A549 (cell line): ENCODE measurements at regions not wholly inside any gene's neighbourhood (a gene's known extent, or its start where the extent isn't known, plus 50 kb on each side); places are given as distances from the start of the nearest gene placed in this dataset.

Experiments used
- ATAC-seq, 2 experiments: fragments of 200-7000 bp in 1 of 2; fragments of >200 bp in 1 of 2; cut with Nextera tagmentation in 1 of 2; cut with Tn5 transposase in 1 of 2; 3 replicates each; pipeline versions ENCODE4 v1.8.0 to v1.9.1; 2018 to 2020; ENCODE audit warnings: mild to moderate bottlenecking in 1 of 2, moderate library complexity in 1 of 2
- CTCF ChIA-PET: fragments of 300-600 bp; sonication (Branson Sonifier 250); formaldehyde crosslinking; extraction: SDS; loops from one replicate; lab custom pipeline; 2021; ENCODE audit warnings: antibody characterized with exemption, inconsistent platforms; lab: Yijun Ruan, JAX
- POLR2A ChIA-PET: fragments of 350-600 bp; formaldehyde crosslinking; extraction: SDS; loops from one replicate; lab custom pipeline; 2021; ENCODE audit warnings: antibody characterized with exemption, inconsistent platforms; lab: Yijun Ruan, JAX
- DNase-seq, 2 experiments: peaks; one replicate each; pipeline versions ENCODE4 v3.0.0 to v3.0.0-alpha.2; 2011 to 2016; ENCODE audit warnings: low read depth in 1 of 2, low spot score in 1 of 2
- FAIRE-seq: peaks from 2 replicates; lab custom pipeline; 2011; peaks lifted over from hg19 to GRCh38; lab: Jason Lieb, UNC
- H3K27ac ChIP-seq, 2 experiments: fragments of >200 bp; sonication (Bioruptor Twin); formaldehyde crosslinking; 3 replicates each; pipeline ENCODE4 v1.5.1; 2016 to 2017
- H3K4me1 ChIP-seq: fragments of >200 bp; sonication (Bioruptor Twin); formaldehyde crosslinking; 3 replicates; pipeline ENCODE4 v1.6.1; 2016
- H3K4me2 ChIP-seq: fragments of >200 bp; sonication (Bioruptor Twin); formaldehyde crosslinking; 3 replicates; pipeline ENCODE4 v1.6.1; 2016
- H3K4me3 ChIP-seq: fragments of >200 bp; sonication (Bioruptor Twin); formaldehyde crosslinking; 3 replicates; pipeline ENCODE4 v1.5.1; 2016
- H3K9me3 ChIP-seq: fragments of >200 bp; sonication (Bioruptor Twin); formaldehyde crosslinking; 3 replicates; pipeline ENCODE4 v1.6.1; 2016
- ATOH8 ChIP-seq: fragments of 250-450 bp; sonication (Bioruptor Pico); IDR thresholded peaks from 2 replicates; pipeline ENCODE4 v1.5.0; 2020; ENCODE audit warnings: low read depth, mild to moderate bottlenecking, moderate library complexity
- BCL3 ChIP-seq: fragments of >200 bp; sonication (Bioruptor Twin); formaldehyde crosslinking; IDR thresholded peaks from 3 replicates; pipeline ENCODE4 v1.6.1; 2016
- CBX2 ChIP-seq: fragments of 200-600 bp; sonication (generic); IDR thresholded peaks from 2 replicates; pipeline ENCODE4 v1.6.1; 2016; ENCODE audit warnings: low read depth, mild to moderate bottlenecking, borderline replicate concordance
- CBX8 ChIP-seq: fragments of 200-600 bp; sonication (generic); IDR thresholded peaks from 2 replicates; pipeline ENCODE4 v1.6.1; 2016
- CHD2 ChIP-seq: fragments of 150-350 bp; IDR thresholded peaks from 2 replicates; pipeline ENCODE4 v1.6.1; 2014; ENCODE audit warnings: low read length; ENCODE audit not compliant: partially characterized antibody
- CHD4 ChIP-seq: fragments of 200-600 bp; sonication (generic); IDR thresholded peaks from 2 replicates; pipeline ENCODE4 v1.6.1; 2016; ENCODE audit warnings: antibody characterized with exemption, mild to moderate bottlenecking, borderline replicate concordance
- EHMT2 ChIP-seq: fragments of 200-600 bp; sonication (generic); IDR thresholded peaks from 2 replicates; pipeline ENCODE4 v1.6.1; 2016; ENCODE audit warnings: antibody characterized with exemption, low read depth, mild to moderate bottlenecking, moderate library complexity
- EP300 ChIP-seq, 2 experiments: fragments of >200 bp; sonication (Bioruptor Twin); formaldehyde crosslinking; IDR thresholded peaks; 2 replicates in 1 of 2; 3 replicates in 1 of 2; pipeline ENCODE4 v1.6.1; 2016 to 2017
- FOSB ChIP-seq: fragments of 250-450 bp; sonication (Bioruptor Pico); IDR thresholded peaks from 2 replicates; pipeline ENCODE4 v1.5.0; 2020; ENCODE audit warnings: mild to moderate bottlenecking, moderate library complexity
- FOXS1 ChIP-seq: fragments of 250-450 bp; sonication (Bioruptor Pico); IDR thresholded peaks from 2 replicates; pipeline ENCODE4 v1.5.0; 2020; ENCODE audit warnings: mild to moderate bottlenecking, moderate library complexity
- HOXB13 ChIP-seq: fragments of 250-450 bp; sonication (Bioruptor Pico); IDR thresholded peaks from 2 replicates; pipeline ENCODE4 v1.5.0; 2020; ENCODE audit warnings: low read depth, mild to moderate bottlenecking, moderate library complexity
- JUN ChIP-seq, 2 experiments: fragments of >200 bp; sonication (Bioruptor Twin); formaldehyde crosslinking; IDR thresholded peaks; 2 replicates in 1 of 2; 3 replicates in 1 of 2; pipeline ENCODE4 v1.6.1; 2016 to 2017
- JUNB ChIP-seq: fragments of >200 bp; sonication (Bioruptor Twin); formaldehyde crosslinking; IDR thresholded peaks from 2 replicates; pipeline ENCODE4 v1.6.1; 2016
- MAFK ChIP-seq: fragments of 450-650 bp; IDR thresholded peaks from 2 replicates; pipeline ENCODE4 v1.6.1; 2014; ENCODE audit not compliant: partially characterized antibody
- MAZ ChIP-seq: fragments of 150-350 bp; IDR thresholded peaks from 2 replicates; pipeline ENCODE4 v1.6.1; 2014; ENCODE audit warnings: antibody characterized with exemption, low read depth, low read length, borderline replicate concordance
- MYC ChIP-seq: IDR thresholded peaks from 2 replicates; pipeline ENCODE4 v1.6.1; 2012; ENCODE audit warnings: mild to moderate bottlenecking, inconsistent platforms, low read length, improper control_type of control experiment, borderline replicate concordance
- NFE2L2 ChIP-seq: fragments of 150-350 bp; conservative IDR thresholded peaks from 2 replicates; pipeline ENCODE4 v1.6.1; 2014; ENCODE audit warnings: low read length
- POLR2A ChIP-seq: IDR thresholded peaks from 2 replicates; pipeline ENCODE4 v1.6.1; 2012; ENCODE audit warnings: mild to moderate bottlenecking, low read length
- POLR2AphosphoS2 ChIP-seq: conservative IDR thresholded peaks from 2 replicates; pipeline ENCODE4 v1.6.1; 2012; ENCODE audit warnings: low read length, improper control_type of control experiment, inconsistent platforms
- RFX5 ChIP-seq: fragments of 450-650 bp; IDR thresholded peaks from 2 replicates; pipeline ENCODE4 v1.7.1; 2014; ENCODE audit warnings: antibody characterized with exemption, mild to moderate bottlenecking, moderate library complexity
- SMC3 ChIP-seq: fragments of >200 bp; sonication (Bioruptor Twin); formaldehyde crosslinking; IDR thresholded peaks from 3 replicates; pipeline ENCODE4 v1.6.1; 2018; ENCODE audit warnings: inconsistent platforms
- SREBF2 ChIP-seq: fragments of 450-650 bp; IDR thresholded peaks from 2 replicates; pipeline ENCODE4 v1.6.1; 2014; ENCODE audit warnings: mild to moderate bottlenecking, moderate library complexity
- TP53 ChIP-seq: fragments of 250-450 bp; sonication (Bioruptor Pico); IDR thresholded peaks from 2 replicates; pipeline ENCODE4 v1.5.0; 2021; ENCODE audit warnings: mild to moderate bottlenecking, moderate library complexity
- ZSCAN20 ChIP-seq: fragments of 250-450 bp; sonication (Bioruptor Pico); IDR thresholded peaks from 2 replicates; pipeline ENCODE4 v1.8.0; 2022; ENCODE audit warnings: mild to moderate bottlenecking, moderate library complexity
- WGBS: methylation state at CpG from one replicate; pipeline ENCODE4 v1.1.6; 2017; ENCODE audit errors: missing lambda C conversion rate; 5-methylcytosine and 5-hydroxymethylcytosine counted together
- TF ChIP-seq, protein P1 (sequence below): fragments of 200-600 bp; sonication (generic); IDR thresholded peaks from 2 replicates; pipeline ENCODE4 v1.6.1; 2016; ENCODE audit warnings: antibody characterized with exemption, mild to moderate bottlenecking, moderate library complexity
- TF ChIP-seq, protein P2 (sequence below): fragments of 150-350 bp; IDR thresholded peaks from 2 replicates; pipeline ENCODE4 v1.6.1; 2014; ENCODE audit warnings: low read depth, mild to moderate bottlenecking, low read length
- TF ChIP-seq, protein P3 (sequence below): fragments of 250-450 bp; sonication (Bioruptor Pico); IDR thresholded peaks from 2 replicates; pipeline ENCODE4 v1.5.0; 2021; ENCODE audit warnings: mild to moderate bottlenecking, moderate library complexity, borderline replicate concordance

DNA sequence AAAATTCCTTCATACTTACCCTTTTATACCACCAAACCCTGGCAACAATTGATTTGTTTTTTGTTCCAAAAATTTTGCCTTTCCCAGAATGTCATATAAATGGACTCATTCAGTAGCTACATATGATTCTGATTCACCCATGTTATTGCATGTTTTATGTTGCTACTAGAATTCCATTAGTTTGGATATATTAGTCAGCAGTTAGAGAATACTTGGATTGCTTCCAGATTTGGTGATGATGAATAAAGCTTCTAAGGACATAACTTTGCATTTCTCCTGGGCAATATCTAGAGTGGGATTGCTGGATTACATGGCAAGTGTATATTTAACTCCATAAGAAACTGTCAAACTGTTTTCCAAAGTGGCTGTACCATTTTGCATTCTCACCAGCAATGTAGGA, 806.9 kb downstream of the DNAJB9 start:
- POLR2A ChIA-PET, result no interaction called here
- no peak for DNase-seq
- CTCF ChIA-PET, result no interaction called here
- no peak for FAIRE-seq
- TF ChIP-seq CBX2 (no peak), ATOH8 (CRISPR knock-in tag) (no peak), BCL3 (no peak), CBX8 (no peak), EHMT2 (no peak), SMC3 (no peak), MAZ (no peak), ZSCAN20 (no peak), CHD4 (no peak), CHD2 (no peak), MYC (no peak)
- TF ChIP-seq, protein P1, sequence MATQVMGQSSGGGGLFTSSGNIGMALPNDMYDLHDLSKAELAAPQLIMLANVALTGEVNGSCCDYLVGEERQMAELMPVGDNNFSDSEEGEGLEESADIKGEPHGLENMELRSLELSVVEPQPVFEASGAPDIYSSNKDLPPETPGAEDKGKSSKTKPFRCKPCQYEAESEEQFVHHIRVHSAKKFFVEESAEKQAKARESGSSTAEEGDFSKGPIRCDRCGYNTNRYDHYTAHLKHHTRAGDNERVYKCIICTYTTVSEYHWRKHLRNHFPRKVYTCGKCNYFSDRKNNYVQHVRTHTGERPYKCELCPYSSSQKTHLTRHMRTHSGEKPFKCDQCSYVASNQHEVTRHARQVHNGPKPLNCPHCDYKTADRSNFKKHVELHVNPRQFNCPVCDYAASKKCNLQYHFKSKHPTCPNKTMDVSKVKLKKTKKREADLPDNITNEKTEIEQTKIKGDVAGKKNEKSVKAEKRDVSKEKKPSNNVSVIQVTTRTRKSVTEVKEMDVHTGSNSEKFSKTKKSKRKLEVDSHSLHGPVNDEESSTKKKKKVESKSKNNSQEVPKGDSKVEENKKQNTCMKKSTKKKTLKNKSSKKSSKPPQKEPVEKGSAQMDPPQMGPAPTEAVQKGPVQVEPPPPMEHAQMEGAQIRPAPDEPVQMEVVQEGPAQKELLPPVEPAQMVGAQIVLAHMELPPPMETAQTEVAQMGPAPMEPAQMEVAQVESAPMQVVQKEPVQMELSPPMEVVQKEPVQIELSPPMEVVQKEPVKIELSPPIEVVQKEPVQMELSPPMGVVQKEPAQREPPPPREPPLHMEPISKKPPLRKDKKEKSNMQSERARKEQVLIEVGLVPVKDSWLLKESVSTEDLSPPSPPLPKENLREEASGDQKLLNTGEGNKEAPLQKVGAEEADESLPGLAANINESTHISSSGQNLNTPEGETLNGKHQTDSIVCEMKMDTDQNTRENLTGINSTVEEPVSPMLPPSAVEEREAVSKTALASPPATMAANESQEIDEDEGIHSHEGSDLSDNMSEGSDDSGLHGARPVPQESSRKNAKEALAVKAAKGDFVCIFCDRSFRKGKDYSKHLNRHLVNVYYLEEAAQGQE, result no peak
- no peak for ATAC-seq
- H3K4me1 ChIP-seq, result no peaks in the 10 kb centered on the region
- H3K4me3 ChIP-seq, result no peak overlapping the region
- no peak overlapping the region for H3K4me2 ChIP-seq
- no peaks in the 10 kb centered on the region for H3K9me3 ChIP-seq
- H3K27ac ChIP-seq, result no peak overlapping the region

DNA sequence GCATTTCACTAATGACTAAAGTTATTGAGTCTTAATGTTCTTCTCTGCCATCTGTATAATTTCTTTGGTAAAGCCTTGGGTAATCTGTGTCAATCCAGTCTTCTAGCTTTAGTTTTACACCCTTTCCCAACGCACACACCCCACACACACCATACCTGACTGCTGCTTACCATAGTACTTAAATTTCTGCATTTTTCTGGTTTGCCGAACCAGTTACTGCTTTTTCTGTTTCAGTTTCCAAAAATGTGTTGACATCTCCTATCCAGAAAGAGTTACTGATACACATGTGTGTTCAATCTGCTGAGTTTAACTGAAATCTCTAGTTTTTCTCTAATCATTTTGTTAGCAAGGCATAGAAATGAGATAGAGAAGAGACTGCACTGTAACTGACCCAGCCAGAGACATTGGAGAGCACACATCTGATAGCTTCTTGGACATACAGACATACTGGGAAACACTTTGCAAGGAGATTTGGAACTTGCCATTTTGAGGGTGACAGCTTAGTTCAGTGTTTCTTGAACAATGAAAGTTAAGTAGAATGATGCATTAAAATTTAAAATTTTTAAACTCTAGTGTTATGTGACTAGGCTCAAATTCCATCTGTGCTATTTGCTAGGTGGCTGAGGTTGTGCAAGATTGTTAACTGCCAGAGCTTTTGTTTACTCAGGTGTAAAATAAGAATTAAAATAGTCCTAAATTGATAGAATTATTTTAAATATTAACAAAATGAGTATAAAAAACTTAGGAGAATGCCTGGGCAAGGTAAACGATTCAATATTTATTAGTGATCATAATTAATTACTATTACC, 807.6 kb downstream of the DNAJB9 start:
- H3K27ac ChIP-seq, result no peak overlapping the region
- CTCF ChIA-PET, result no interaction called here
- POLR2A ChIA-PET, result no interaction called here
- no peaks in the 10 kb centered on the region for H3K4me1 ChIP-seq
- no peak overlapping the region for H3K4me3 ChIP-seq
- no peak for FAIRE-seq
- no peak overlapping the region for H3K4me2 ChIP-seq
- no peak for DNase-seq
- H3K9me3 ChIP-seq, result no peaks in the 10 kb centered on the region
- WGBS, result 9% methylated on average over 3 of the region's 3 CpGs
- ATAC-seq, result no peak
- TF ChIP-seq SREBF2, result no peak
- TF ChIP-seq JUNB, result no peak
- no peak for TF ChIP-seq FOSB
- no peak for TF ChIP-seq ATOH8 (CRISPR knock-in tag)
- TF ChIP-seq FOXS1 (CRISPR knock-in tag), result no peak
- TF ChIP-seq BCL3, result no peak
- no peak for TF ChIP-seq CBX8
- no peak for TF ChIP-seq TP53
- TF ChIP-seq EP300 (IDR thresholded peaks at IDR 0.05), result no peak
- TF ChIP-seq POLR2A, result no peak
- TF ChIP-seq RFX5, result no peak
- TF ChIP-seq NFE2L2, result no peak
- TF ChIP-seq, protein P2, sequence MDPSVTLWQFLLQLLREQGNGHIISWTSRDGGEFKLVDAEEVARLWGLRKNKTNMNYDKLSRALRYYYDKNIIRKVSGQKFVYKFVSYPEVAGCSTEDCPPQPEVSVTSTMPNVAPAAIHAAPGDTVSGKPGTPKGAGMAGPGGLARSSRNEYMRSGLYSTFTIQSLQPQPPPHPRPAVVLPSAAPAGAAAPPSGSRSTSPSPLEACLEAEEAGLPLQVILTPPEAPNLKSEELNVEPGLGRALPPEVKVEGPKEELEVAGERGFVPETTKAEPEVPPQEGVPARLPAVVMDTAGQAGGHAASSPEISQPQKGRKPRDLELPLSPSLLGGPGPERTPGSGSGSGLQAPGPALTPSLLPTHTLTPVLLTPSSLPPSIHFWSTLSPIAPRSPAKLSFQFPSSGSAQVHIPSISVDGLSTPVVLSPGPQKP, result no peak
- TF ChIP-seq POLR2AphosphoS2, result no peak
- no peak for TF ChIP-seq MAFK
- TF ChIP-seq HOXB13 (CRISPR knock-in tag), result no peak
- TF ChIP-seq, protein P3, sequence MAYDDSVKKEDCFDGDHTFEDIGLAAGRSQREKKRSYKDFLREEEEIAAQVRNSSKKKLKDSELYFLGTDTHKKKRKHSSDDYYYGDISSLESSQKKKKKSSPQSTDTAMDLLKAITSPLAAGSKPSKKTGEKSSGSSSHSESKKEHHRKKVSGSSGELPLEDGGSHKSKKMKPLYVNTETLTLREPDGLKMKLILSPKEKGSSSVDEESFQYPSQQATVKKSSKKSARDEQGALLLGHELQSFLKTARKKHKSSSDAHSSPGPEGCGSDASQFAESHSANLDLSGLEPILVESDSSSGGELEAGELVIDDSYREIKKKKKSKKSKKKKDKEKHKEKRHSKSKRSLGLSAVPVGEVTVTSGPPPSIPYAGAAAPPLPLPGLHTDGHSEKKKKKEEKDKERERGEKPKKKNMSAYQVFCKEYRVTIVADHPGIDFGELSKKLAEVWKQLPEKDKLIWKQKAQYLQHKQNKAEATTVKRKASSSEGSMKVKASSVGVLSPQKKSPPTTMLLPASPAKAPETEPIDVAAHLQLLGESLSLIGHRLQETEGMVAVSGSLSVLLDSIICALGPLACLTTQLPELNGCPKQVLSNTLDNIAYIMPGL (CRISPR knock-in tag), result no peak
- TF ChIP-seq JUN (IDR thresholded peaks at IDR 0.05), result no peak
